GM19397 (cell line): ENCODE measurements at regions not wholly inside any gene's neighbourhood (a gene's known extent, or its start where the extent isn't known, plus 50 kb on each side); places are given as distances from the start of the nearest gene placed in this dataset.
A peak's percentile ranks its signal among the peaks of the same experiment; 100 is the strongest.

ENCODE experiments used
- ATAC-seq: cut with Tn5 transposase; IDR thresholded peaks from one replicate; pipeline ENCODE4 v1.9.1; 2021; ENCODE audit warnings: mild to moderate bottlenecking, moderate library complexity; ENCODE audit not compliant: unreplicated experiment

GRCh38 chr10:110396284-110396651 lies 91.5 kb upstream of the SMNDC1 start:
- peak; percentile 5 for ATAC-seq

- ATAC-seq, result no peak
These were observed 93.1 kb upstream of the SMNDC1 start for GRCh38 chr10:110397856-110398255.

DNA sequence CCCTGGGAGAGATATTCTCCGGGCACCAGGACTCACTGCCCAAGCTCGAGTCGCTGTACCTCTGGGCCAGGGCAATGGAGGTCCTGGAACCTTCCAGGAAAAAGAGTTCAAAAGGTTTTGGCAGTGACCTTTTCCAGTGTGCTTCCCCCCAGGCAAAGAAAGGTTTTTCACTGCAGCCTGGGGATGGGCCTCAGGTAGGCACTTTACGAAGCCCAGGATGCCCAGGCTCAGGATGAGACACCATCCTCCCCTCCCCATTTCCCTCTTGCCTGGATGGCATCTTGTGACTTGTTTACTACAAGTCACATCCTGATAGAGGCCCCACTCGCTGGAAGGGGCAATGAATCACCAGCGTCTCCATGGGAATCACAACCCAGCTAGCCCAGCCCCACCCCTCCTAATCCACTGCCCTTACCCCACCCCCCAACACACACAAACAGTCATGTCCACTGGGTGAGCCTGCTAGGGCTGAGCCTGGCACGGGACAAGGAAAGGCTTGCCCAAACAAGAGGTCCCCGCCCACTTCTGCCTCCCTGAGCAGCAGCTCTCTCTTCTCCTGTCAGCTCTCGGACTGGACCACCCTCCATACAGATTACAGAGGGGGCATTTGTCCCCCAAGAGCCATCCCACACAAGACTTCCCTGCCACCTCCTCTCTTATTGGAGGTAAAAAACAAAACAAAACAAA lies 93.8 kb upstream of the SMNDC1 start:
- no peak for ATAC-seq

GRCh38 chr10:110399106-110399964 lies 94.6 kb upstream of the SMNDC1 start:
- no peak for ATAC-seq

DNA sequence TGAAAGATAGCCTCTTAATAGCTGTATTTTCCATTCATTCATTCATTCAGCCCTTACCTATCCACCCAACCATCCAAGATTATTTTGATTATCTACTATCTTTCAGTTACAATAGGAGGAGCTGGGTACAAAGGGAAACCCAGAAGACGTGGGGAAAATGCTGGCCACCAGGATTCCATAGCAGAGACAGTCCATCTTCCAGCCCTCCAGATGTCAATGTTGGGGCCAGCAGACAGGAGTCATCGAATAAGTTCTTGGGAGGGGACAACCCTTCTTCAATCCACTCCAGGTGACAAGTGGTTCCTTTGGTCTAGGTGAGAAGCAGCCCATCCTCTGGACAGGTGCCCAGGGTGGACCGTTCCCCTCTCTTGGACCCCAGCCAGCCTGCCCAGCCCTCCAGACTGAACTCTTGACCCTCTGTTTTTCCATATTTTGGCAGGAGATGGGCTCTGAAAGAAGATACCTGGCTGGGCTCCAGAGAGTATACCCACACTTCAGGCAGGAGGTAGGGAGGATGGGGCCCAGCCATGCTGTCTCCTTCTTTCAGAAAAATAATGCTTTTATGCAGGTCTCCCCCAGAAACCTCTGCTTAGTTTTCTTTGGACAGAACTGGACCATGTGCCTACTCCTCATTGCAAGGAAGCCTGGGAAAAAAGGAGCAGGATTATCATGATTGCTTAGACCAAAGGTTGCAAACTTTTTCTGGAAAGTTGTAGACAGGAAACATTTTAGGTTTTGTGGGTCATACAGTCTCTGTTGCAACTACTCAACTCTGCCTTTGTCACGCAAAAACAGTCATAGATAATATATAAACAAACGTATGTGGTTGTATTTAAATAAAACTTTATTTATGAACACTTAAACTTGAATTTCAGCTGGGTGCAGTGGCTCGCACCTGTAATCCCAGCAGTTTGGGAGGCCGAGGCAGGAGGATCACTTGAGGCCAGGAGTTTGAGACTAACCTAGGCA lies 95.5 kb upstream of the SMNDC1 start:
- no peak for ATAC-seq

DNA sequence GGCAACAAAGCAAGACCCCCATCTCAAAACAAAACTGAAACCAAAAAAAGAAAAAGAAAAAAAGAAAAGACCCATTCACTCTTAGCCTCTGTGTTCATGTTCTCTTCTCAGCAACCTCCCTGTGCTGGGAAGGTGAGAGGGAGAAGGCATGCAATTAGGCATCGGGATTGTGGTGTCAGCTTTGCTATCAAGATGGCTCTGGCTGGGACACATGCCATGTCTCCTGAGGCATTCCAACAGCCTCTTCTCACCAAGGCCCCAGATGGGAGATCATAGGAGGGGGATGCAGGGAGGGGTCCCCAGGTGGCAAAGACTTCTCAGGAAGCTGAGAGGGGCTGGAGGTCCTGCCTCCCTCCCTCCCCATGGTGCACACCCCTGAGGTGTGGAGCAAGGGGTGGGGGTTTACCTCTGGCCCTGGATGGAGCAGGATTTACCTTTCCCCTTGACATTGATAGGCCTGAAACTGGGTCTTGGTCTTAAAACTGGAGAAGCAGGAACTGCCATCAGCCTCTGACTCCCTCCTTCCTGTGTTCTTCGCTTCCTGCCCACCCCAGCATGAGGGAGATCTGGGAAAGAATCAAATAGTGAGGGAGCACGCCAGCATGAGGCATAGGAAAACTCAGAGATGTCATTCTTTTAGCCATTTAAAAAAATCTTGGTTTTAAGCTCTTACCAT lies 96.2 kb upstream of the DUSP5 start:
- ATAC-seq, result no peak

DNA sequence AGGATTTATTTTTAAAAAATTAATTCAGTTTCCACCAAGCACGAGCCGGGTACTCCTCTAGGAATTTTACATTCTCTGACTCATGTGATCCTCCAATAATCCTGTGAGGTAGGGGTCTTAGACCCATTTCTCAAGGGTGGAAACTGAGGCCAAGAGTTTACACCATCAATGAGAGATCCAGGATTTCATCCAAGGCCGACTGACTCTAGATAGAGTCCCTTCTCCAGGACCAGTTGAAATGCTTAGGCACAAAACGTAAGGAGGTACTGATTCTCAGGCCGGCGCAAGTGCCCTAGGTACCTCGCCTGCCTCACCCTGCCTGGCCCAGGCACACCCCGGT lies 95.7 kb upstream of the DUSP5 start:
- no peak for ATAC-seq

DNA sequence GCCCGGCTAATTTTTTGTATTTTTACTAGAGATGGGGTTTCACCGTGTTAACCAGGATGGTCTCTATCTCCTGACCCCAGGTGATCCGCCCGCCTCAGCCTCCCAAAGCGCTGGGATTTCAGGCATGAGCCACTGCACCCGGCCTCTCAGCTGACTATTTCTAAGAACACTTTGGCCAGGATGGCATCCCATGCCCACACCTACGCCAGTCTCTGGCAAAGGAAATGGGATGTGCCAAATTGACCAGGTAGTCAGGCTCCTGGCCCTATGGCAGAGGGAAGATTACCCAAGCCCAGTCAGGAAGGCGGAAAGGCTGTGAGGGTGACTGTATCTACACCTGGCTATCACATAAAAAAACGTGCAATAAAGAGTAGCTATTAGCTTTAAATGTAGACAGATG lies 94.1 kb upstream of the DUSP5 start:
- no peak for ATAC-seq

DNA sequence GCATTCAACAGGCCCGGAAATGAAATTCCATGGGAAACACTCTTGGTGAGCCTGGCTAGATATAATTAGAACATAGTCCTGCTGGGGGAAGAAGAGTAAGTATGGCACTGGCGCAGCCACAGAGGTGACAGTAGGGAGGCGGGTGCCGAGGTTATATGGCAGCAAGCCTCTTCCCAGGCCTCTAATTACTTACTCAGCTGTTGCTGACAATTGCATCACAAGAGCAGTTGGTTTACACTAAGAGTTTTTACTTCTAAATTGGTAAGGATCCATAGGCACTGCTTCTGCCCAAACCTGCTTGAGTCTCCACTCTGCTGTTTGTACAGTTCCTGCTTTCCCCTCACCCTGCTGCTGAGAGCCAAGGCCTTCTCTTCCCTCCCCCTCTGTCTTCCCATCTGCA lies 93.3 kb upstream of the DUSP5 start:
- ATAC-seq, result no peak

DNA sequence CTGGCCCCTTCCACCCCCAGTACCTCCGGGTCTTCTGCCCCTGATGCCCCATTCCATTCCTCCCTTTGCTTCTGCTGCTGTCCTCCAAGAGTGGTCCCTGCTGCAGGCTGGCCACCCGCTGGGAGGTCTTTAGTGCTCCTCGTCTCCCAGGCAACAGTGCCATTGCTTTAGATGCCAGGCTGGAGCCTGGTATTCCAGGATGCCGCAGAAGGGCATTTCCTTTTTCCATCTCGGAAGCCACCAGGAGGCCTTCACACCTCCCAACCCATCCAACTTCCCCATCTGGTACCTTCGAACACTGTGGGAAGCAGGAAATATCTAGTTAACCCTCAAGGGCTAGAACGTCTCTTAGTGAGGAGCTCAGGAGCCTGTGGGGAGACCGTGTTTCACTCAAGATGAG lies 92.9 kb upstream of the DUSP5 start:
- no peak for ATAC-seq

- ATAC-seq, result no peak
These were observed 92.3 kb upstream of the DUSP5 start for GRCh38 chr10:110405380-110405779.

DNA sequence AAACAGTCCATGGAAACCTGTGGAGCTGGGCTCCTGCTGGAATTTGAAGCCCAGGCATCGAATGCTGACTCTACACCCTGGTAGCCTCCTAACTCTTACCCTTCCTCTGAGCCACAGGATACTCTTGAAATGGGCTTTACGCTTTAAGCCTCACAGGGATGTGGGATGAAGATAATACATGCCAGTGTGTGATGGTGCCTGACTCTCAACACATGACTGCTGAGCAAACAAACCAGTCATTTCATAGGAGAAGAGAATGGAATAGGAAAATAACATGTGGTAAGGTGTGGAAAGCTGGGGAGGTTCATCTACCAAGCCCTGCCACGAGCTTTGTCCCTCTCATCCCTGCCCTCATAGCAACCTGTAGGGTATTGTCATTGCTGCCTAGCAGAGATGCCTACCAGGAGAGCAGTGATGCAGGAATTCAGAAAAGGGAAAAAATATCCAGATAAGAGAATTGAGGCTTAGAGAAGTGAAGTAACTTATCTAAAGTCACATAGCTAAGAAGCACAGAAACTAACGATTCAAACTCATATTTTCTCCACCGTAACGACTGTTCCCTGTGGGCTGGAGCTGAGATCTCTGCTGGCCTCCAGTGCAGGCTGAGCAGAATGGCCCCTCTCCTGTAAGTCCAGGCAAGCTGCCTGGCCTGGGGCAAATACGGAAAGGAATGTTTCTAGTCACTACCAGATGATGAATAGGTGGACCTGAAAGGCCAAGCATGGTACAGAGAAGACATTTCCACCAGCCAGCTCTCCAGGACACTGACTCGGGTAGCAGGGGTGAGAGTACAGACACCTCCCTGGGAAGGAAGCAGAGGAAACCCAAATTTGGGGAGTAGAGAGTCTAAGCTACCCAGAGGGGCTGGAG lies 90.2 kb upstream of the DUSP5 start:
- ATAC-seq, result no peak

- ATAC-seq, result no peak
These were observed 89.4 kb upstream of the DUSP5 start for GRCh38 chr10:110408203-110408871.

GRCh38 chr10:110408943-110409342 lies 88.8 kb upstream of the DUSP5 start:
- ATAC-seq, result no peak

DNA sequence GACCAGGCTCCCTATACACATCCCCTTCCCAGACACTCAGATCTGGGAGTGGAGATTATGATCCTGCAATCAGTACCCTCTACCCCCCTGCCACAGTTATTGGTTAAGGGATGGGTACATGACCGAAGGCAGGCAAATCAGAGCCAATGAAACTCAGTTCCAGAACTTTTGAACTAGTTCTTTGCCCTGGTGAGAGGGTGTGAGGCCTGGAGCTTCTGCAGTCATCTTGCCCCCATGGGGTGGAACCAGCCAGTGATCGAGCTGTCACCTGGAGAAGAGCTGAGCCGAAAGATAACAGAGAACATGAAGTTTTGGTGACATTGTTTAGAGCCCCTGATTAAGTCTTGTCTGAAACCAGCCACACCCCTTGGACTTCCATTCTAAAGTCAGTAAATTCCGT lies 88.2 kb upstream of the DUSP5 start:
- no peak for ATAC-seq

GRCh38 chr10:110409926-110410325 lies 87.8 kb upstream of the DUSP5 start:
- ATAC-seq, result no peak

GRCh38 chr10:110410329-110411046 lies 87.2 kb upstream of the DUSP5 start:
- ATAC-seq, result no peak

DNA sequence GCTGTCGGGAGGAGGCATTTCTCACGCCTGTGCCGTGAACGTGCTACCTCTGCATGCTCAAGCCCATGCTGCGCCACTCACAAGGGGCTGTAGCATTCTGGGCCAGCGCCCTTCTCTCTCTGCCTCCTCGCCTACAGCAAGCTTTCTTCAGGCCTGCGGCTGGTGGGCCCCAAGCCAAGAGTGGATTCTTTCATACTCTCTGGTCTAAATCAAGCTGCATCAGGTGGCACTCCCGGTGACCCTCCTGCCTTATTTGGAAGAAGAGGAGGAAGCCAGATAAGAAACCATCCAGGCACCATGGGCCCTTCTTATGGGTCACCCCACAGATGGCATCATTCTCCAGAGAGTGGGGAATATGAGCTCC lies 86.7 kb upstream of the DUSP5 start:
- ATAC-seq, result no peak
